Body of pancreas (tissue), 4 donors: ENCODE measurements at regions not wholly inside any gene's neighbourhood (a gene's known extent, or its start where the extent isn't known, plus 50 kb on each side); places are given as distances from the start of the nearest gene placed in this dataset.

Source experiments
- CTCF ChIP-seq, 7 experiments: fragments of 450-650 bp in 4 of 7; fragments of 200-600 bp in 3 of 7; sonication (generic) in 3 of 7; IDR thresholded peaks; one replicate each; pipeline ENCODE4 v1.5.1; 2016 to 2019; ENCODE audit warnings: antibody characterized with exemption in 7 of 7
- POLR2A ChIP-seq, 3 donors: fragments of 450-650 bp; IDR thresholded peaks; one replicate each; pipeline ENCODE4 v1.6.1; 2016; ENCODE audit warnings: antibody characterized with exemption in 3 of 3, mild to moderate bottlenecking in 2 of 3

- TF ChIP-seq POLR2A (IDR thresholded peaks at IDR 0.05), result no peak
- TF ChIP-seq CTCF (IDR thresholded peaks at IDR 0.05), result no peak
These were observed 1162.2 kb upstream of the GJE1 start for GRCh38 chr6:140970485-140970884.
